ENCODE measurements at regions not wholly inside any gene's neighbourhood (a gene's known extent, or its start where the extent isn't known, plus 50 kb on each side); places are given as distances from the start of the nearest gene placed in this dataset.

GRCh38 chr9:104264431-104264830 is 170.3 kb downstream of the SMC2 start:
- intact Hi-C loops (cut with micrococcal nuclease) (no loop called here), dilution Hi-C loops (cut with MboI; ENCODE audit: extremely low pct_ligation_motif_present, low sequenced_read_pairs) (no loop called here)
- H2AFZ ChIP-seq (ENCODE audit: low read depth, low read length): no peak overlapping the region
- POLR2A ChIA-PET: no interaction called here
- DNase-seq (ENCODE audit: low read depth, low spot score): no peak
- H3K27ac ChIP-seq (ENCODE audit: insufficient read depth, low read depth, low read length): no peak overlapping the region
- no peak overlapping the region for H3K4me2 ChIP-seq (ENCODE audit: insufficient read depth, low read length)
- no peak overlapping the region for H3K9ac ChIP-seq (replicated peaks; ENCODE audit: extremely low read depth, insufficient read depth, low read length)
- no peaks in the 10 kb centered on the region for H3K36me3 ChIP-seq (ENCODE audit: control insufficient read depth in 2 of 2, extremely low read depth in 1 of 2, insufficient read depth in 2 of 2, low read length in 2 of 2)
- CTCF ChIA-PET: no interaction called here
- no peaks in the 10 kb centered on the region for H4K20me1 ChIP-seq (replicated peaks; ENCODE audit: control insufficient read depth, extremely low read depth, insufficient read depth, low read length)
- no peaks in the 10 kb centered on the region for H3K79me2 ChIP-seq (ENCODE audit: control insufficient read depth, insufficient read depth, low read length)
- H3K27me3 ChIP-seq (ENCODE audit: control insufficient read depth in 2 of 2, insufficient read depth in 2 of 2, low read length in 2 of 2): no peaks in the 10 kb centered on the region
- H3K9me3 ChIP-seq (replicated peaks; ENCODE audit: control insufficient read depth, insufficient read depth, low read length): no peaks in the 10 kb centered on the region
- H3K4me1 ChIP-seq (ENCODE audit: control insufficient read depth, extremely low read depth, insufficient read depth, low read length): no peaks in the 10 kb centered on the region
- TF ChIP-seq CTCF (IDR thresholded peaks at IDR 0.05; ENCODE audit: extremely low read depth in 1 of 2, insufficient read depth in 1 of 2, low read depth in 1 of 2, low read length in 2 of 2) (no peak), JUN (IDR thresholded peaks at IDR 0.05; ENCODE audit: borderline replicate concordance, insufficient read depth, insufficient read length, low read depth) (no peak), POLR2AphosphoS5 (IDR thresholded peaks at IDR 0.05; ENCODE audit: insufficient read depth, low read depth, low read length) (no peak), EZH2 (IDR thresholded peaks at IDR 0.05; ENCODE audit: borderline replicate concordance, low read depth, low read length, severe bottlenecking) (no peak), MYC (IDR thresholded peaks at IDR 0.05; ENCODE audit: low read depth, low read length) (no peak), GATA2 (IDR thresholded peaks at IDR 0.05; ENCODE audit: insufficient read depth, insufficient read length, low read depth, low read length) (no peak), MAX (IDR thresholded peaks at IDR 0.05; ENCODE audit: insufficient read depth, insufficient read length) (no peak), FOS (IDR thresholded peaks at IDR 0.05; ENCODE audit: borderline replicate concordance, insufficient read depth, low read length) (no peak), POLR2A (IDR thresholded peaks at IDR 0.05; ENCODE audit: low read depth, low read length) (no peak)
- H3K9me1 ChIP-seq (replicated peaks; ENCODE audit: control insufficient read depth, extremely low read depth, insufficient read depth, low read length): no peaks in the 10 kb centered on the region
- FAIRE-seq: no peak
- BruUV-seq (replicated peaks): no TSS peak
- H3K4me3 ChIP-seq (replicated peaks in 1 of 3; ENCODE audit: insufficient read depth in 1 of 3, low read depth in 1 of 3, low read length in 3 of 3): no peak overlapping the region

Data from endothelial cell of umbilical vein (primary cell).